ENCODE measurements at regions not wholly inside any gene's neighbourhood (a gene's known extent, or its start where the extent isn't known, plus 50 kb on each side); places are given as distances from the start of the nearest gene placed in this dataset.

GRCh38 chr12:23126794-23127193 is 501.8 kb downstream of the ETNK1 start:
- Histone ChIP-seq H3K4me1 (no peaks in the 10 kb centered on the region), H3K36me3 (no peaks in the 10 kb centered on the region), H3K27me3 (no peaks in the 10 kb centered on the region), H3K9me3 (no peaks in the 10 kb centered on the region), H3K4me3 (no peak overlapping the region), H3K27ac (no peak overlapping the region)
- no peak for DNase-seq
- intact Hi-C loops (cut with DNase I; ENCODE audit: low total_unique reads): no loop called here
- TF ChIP-seq CTCF (IDR thresholded peaks at IDR 0.05): no peak

- Histone ChIP-seq H3K4me3 (no peak overlapping the region), H3K4me1 (peaks cover 0 to under 1% (median 0%) of the 10 kb centered on the region in 4 donors), H3K27ac (no peak overlapping the region), H3K9me3 (no peaks in the 10 kb centered on the region), H3K27me3 (no peaks in the 10 kb centered on the region), H3K36me3 (no peaks in the 10 kb centered on the region)
- DNase-seq: no peak
- intact Hi-C loops (cut with DNase I; ENCODE audit: low total_unique reads): no loop called here
- no peak for TF ChIP-seq CTCF (IDR thresholded peaks at IDR 0.05)
These were observed 502.7 kb downstream of the ETNK1 start for GRCh38 chr12:23127701-23128100.

DNA sequence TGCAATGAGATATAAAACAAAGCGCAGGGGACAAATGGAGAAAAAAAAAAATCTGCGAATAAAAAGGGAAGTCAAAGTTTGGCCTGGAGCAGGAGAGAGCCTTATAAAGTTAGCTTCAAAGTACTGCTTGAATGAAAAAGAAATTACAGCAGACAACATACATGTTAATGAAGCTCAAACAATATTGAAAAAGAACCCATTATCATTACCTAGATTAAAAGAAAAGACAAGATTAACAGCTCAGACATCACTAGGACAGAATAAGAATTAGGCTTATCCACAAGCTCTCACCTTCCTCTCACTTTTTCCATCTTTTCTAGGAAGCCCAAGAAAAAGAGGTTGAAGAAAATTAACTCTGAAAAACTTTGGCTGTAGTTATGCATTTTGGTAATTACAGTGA is 503.5 kb downstream of the ETNK1 start:
- H3K4me1 ChIP-seq: peaks cover 0 to 6% (median 0%) of the 10 kb centered on the region in 4 donors
- H3K4me3 ChIP-seq: no peak overlapping the region
- H3K27me3 ChIP-seq: no peaks in the 10 kb centered on the region
- no peaks in the 10 kb centered on the region for H3K36me3 ChIP-seq
- intact Hi-C loops (cut with DNase I; ENCODE audit: low total_unique reads): no loop called here
- DNase-seq: no peak
- H3K27ac ChIP-seq: no peak overlapping the region
- TF ChIP-seq CTCF (IDR thresholded peaks at IDR 0.05): no peak
- H3K9me3 ChIP-seq: no peaks in the 10 kb centered on the region

- TF ChIP-seq CTCF (IDR thresholded peaks at IDR 0.05): no peak
- Histone ChIP-seq H3K27ac (no peak overlapping the region), H3K4me3 (no peak overlapping the region), H3K4me1 (peaks cover 0 to 6% (median 0%) of the 10 kb centered on the region in 4 donors), H3K36me3 (no peaks in the 10 kb centered on the region), H3K9me3 (no peaks in the 10 kb centered on the region), H3K27me3 (no peaks in the 10 kb centered on the region)
- no peak for DNase-seq
- intact Hi-C loops (cut with DNase I; ENCODE audit: low total_unique reads): no loop called here
These were observed 507.4 kb downstream of the ETNK1 start for GRCh38 chr12:23132357-23132756.

DNA sequence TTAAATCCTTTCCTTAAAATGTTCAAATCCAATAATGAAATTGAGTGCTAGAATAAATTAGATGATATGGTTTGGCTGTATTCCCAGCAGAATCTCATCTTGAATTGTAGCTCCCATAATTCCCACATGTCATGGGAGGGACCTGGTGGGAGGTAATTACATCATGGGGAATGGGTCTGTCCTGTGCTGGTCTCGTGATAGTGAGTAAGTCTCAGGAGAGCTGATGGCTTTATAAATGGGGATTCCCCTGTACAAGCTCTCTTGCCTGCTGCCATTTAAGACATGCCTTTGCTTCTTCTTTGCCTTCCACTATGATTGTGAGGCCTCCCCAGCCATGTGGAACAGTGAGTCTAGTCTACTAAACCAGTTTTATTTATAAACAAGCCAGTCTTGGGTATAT is 508.5 kb downstream of the ETNK1 start:
- intact Hi-C loops (cut with DNase I; ENCODE audit: low total_unique reads): no loop called here
- no peaks in the 10 kb centered on the region for H3K9me3 ChIP-seq
- H3K4me1 ChIP-seq: peaks cover 0 to 6% (median 0%) of the 10 kb centered on the region in 4 donors
- H3K27me3 ChIP-seq: no peaks in the 10 kb centered on the region
- no peak for TF ChIP-seq CTCF (IDR thresholded peaks at IDR 0.05)
- H3K36me3 ChIP-seq: no peaks in the 10 kb centered on the region
- DNase-seq: no peak
- no peak overlapping the region for H3K27ac ChIP-seq
- H3K4me3 ChIP-seq: no peak overlapping the region

- Histone ChIP-seq H3K9me3 (no peaks in the 10 kb centered on the region), H3K27me3 (no peaks in the 10 kb centered on the region), H3K4me1 (peaks cover 0 to 7% (median 0%) of the 10 kb centered on the region in 4 donors), H3K4me3 (no peak overlapping the region), H3K27ac (no peak overlapping the region), H3K36me3 (no peaks in the 10 kb centered on the region)
- DNase-seq: no peak
- intact Hi-C loops (cut with DNase I; ENCODE audit: low total_unique reads): no loop called here
- TF ChIP-seq CTCF (IDR thresholded peaks at IDR 0.05): no peak
These were observed 514.1 kb downstream of the ETNK1 start for GRCh38 chr12:23139026-23139425.

Measured in tibial artery (tissue), 4 donors.